ENCODE measurements at regions not wholly inside any gene's neighbourhood (a gene's known extent, or its start where the extent isn't known, plus 50 kb on each side); places are given as distances from the start of the nearest gene placed in this dataset.
"Not testable (repeated sequence)": the region's sequence is repeated elsewhere in the genome, so short reads cannot be mapped to it uniquely, and the experiment has no call there.

DNA sequence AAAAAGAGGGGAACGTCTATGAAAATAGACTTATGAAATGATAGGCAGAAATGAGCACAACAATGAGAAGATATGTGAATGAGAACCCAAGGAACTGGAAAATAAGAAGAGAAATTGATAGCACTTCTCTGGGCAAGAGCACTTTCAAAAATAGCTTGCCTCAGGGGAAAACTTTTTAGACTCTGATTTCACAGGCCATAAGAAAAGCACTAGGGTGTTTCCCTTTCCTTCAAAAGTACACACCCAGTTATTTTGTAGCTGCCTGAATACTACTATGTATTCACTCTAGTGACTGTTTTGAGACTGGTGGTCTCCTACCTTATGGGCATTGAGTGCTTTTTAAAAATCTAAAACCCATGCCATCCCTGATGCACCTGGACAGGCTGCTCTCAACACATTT, 172.3 kb upstream of the SOX6 start:
- no peak for DNase-seq (ENCODE audit: low read depth)

DNA sequence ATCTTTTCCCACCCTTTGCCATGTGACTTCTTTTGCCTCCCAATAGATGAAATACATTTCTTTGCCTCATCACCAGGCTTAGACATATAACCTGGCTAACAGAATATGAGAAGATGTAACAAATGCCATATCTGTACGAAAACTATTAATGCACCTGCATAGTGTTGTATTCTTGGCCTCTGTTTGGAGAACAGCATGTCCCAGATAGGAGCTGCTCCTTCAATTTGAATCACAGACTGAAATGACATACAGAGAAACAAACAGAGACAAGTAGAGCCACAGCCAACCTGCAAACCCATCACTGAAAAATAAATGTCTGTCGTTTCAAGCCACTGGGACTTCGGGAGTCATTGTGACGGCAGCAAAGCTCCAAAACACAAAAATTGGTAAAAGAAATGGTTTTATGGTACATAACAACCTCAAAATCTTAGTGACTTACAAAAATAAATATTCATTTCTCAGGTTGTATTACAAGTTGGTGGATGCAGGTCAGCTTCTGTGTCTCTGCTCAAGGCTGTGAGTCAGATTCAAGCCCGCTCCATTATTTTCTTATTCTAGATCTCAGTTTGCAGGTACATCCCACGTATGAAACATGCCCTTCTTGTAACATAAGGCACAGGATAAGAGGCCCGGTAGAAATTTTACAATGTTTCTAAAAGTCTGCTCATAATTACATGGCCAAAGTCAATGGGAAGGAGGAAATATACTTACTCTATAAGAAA, 171.3 kb upstream of the SOX6 start:
- no peak for DNase-seq (ENCODE audit: low read depth)

DNA sequence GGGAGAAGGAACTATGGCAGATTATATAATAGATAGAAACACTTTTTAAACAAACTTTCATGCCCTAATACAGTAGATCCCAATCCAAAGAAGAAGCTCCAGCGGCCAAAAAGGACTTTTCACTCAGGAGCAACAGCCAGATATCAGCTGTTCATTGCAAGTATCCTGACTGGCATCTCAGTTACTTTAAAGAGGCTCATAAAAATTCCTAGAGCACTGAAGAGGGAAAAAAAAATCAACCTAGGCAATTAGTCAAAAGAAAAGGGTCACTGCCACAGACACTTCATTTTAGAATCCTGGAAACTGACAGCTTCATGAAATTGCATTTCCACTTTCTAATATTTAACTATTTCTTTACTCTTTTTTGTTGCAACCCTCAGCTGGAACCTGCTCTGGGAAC, 170.6 kb upstream of the SOX6 start:
- no peak for DNase-seq (ENCODE audit: low read depth)

DNA sequence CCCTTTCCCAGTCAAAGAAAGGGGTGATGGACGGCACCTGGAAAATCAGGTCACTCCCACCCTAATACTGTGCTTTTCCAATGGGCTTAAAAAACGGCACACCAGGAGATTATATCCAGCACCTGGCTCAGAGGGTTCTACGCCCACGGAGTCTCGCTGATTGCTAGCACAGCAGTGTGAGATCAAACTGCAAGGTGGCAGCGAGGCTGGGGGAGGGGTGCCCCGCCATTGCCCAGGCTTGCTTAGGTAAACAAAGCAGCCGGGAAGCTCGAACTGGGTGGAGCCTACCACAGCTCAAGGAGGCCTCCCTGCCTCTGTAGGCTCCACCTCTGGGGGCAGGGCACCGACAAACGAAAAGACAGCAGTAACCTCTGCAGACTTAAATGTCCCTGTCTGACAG, 164.4 kb upstream of the SOX6 start:
- DNase-seq (ENCODE audit: low read depth) = not testable (repeated sequence)

DNA sequence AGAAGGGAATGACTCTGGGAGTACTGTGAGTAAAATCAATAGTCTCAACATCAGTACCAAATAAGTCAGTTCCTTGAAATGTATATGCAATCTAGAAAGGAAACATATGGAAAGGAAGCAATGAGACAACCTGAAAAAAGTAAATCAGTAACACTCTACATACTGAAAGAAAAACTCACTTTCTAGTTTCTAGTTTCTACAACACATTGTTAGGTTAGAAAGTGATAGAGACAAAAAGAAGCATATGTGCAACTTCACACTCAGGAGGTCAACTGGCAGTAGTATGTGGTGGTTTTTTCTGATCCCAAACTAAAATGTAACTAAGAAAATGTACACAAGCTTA, 156.5 kb upstream of the SOX6 start:
- no peak for DNase-seq (ENCODE audit: low read depth)

DNA sequence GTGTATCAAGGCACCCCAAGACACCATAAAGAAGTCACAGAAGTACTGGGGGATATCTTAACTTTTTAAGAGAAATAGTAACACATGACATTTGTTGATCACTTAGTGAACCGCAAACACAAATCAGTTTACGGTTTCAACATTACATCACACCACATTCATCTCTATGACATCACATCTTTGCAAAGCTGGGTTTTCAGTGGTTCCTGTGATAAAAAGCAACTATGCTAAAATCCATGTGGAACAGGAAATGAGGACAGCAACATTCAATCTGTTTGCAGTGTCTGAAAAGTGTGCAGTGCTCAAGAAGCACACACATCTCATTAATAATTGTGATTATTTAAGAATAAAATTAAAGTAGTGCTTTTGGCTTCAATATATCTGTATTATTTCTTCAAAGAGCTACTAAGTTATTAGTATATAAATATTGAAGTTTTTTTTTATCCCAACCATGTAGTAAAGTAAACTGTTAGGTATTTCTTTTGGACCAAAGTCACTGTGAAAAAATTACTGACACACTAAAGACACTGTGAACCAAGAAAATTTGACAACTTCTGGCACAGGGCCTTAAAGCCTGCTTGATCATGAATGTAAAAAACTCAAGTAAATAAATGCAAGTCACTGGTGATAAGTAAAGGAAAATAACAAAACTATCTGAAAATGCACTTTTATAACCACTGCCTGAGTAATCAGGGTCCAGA, 156.0 kb upstream of the SOX6 start:
- DNase-seq (ENCODE audit: low read depth) = no peak

DNA sequence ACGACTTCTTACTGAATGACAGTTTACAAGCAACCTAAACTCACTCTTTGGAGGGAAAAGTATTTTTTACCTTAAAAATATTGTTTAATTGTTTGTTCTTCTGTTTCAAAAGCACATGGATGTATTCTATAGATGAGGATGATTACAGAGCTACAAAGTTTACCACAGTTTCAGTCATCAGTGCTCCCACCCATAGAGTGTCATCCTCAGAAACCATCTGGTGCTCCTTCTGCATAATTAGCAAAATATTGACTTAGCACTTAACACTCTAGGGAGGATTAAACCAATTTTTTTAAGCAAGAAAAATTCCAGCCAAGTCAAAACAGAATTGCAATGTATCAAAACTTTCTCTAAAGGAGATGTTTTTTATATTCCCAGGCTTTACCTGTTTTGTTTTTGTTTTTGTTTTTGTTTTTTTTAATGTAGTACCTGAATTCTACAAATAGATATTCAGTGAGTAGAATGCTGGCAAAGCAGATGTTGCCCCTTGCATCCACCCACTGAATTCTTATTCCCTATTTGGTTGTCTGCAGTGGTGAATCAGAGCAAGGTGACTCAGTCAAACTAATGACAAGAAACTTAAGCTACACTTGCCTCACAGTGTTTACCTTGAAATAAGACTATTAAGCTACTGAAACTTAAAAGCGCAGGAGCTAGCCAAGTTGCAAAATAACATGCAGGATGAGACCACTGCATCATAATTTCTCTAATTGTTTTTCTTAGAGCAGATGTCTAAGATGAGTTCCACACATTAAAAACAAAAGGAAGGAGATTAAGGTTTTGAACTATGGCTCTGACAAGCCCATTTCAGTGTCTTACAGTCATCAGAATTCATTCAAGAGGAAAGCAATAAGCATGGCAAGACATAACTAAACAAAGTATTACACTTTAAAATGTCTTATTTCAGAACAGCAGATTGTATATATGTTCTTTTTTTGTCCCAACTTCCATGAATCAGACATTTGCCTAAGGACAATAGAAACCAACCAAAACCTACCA, 155.1 kb upstream of the SOX6 start:
- DNase-seq (ENCODE audit: low read depth) = no peak

DNA sequence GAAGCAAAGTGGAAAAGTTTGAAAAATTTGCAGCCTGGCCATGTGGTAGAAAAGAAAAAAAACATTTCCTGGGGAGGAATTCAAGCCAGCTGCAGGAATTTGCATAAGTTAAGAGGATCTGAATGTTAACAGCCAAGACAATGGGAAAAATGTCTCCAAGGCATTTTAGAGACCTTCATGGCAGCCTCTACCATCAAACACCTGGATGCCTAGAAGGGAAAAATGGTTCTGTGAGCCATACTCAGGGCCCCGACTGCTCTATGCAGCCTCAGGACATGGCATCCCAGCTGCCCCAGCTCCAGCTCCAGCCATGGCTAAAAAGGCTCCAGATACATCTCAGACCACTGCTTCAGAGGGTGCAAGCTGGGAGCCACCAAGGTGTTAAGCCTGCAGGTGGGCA, 149.1 kb upstream of the SOX6 start:
- no peak for DNase-seq (ENCODE audit: low read depth)

DNA sequence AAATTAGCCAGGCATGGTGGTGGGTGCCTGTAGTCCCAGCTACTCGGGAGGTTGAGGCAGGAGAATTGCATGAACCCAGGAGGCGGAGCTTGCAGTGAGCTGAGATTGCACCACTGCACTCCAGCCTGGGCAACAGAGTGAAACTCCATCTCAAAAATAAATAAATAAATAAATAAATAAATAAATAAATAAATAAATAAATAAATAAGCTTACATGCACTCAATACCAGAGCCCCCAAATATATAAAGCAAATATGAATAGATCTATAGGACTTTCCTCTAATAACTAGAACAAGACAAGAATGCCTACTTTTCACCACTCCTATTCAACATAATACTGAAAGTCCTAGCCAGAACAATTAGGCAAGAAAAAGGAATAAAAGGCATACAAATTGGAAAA, 147.5 kb upstream of the SOX6 start:
- not testable (repeated sequence) for DNase-seq (ENCODE audit: low read depth)

DNA sequence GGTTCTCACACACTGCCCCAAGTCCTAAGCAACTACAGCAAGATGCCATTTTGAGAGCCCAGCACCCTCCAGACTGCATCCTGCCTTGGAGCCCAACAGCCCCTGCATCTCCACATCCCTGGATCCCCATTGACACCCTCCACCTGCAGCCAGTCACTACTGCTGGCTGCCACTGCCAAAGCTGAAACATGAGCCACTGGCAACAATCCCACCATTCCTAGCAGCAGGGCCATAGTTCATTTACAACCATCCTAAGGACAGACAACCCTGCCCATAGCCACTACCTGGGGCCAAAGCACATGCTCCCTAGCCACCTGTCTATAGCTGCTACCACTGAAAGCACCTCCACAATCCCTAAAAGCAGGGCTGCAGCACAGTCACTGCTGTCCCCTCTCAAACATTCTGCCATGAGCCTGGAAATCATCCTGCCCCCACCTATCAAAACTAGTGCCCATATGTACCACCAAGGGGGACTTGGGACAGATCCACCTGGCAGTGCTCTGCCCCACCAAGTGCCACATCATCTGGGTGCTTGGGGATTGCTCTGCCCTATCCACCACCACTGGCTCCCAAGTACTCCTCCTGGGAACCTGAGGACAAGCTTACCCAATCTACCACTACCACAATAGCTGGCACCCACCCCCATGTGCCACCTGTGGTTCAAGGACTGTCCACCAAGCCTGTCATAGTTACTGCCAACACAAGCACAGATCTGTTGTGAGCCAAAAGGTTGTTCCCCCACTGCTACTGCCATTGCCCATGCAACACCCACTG, 138.8 kb upstream of the SOX6 start:
- DNase-seq (ENCODE audit: low read depth) = no peak

DNA sequence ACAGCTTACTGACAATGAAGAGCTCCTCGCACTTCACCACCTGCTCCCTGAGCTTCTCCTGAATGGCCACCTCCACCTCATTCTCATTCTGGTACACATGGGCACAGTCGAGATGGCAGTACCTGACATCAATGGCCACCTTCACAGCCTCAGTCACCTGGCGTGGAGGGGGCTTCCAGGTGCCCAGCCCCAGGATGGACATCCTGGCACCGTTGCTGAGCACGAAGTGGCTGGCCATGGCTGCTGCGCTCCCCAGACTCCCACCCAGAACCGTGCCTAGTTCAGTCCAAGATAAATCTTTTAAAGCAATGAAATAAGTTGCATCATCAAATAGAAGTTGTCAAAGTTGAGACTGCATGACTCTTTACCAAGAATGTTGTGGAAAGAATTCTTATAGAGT, 128.1 kb upstream of the SOX6 start:
- DNase-seq (ENCODE audit: low read depth) = no peak

DNA sequence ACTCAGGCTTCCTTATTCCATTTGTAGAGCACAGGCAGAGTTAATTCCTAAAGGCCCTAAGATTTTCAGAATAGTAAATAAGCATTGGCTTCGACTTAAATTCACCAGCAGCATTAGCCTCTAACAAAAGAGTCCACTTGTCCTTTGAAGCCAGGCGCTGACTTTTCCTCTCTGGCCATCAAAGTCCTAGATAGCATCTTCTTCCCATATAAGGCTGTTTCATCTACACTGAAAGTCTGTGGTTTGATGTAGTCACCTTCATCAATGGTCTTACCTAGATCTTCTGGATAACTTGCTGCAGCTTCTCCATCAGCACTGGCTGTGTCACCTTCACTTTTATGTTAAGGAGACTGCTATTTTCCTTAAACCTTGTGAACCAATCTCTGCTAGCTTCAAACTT, 118.3 kb upstream of the SOX6 start:
- no peak for DNase-seq (ENCODE audit: low read depth)

DNA sequence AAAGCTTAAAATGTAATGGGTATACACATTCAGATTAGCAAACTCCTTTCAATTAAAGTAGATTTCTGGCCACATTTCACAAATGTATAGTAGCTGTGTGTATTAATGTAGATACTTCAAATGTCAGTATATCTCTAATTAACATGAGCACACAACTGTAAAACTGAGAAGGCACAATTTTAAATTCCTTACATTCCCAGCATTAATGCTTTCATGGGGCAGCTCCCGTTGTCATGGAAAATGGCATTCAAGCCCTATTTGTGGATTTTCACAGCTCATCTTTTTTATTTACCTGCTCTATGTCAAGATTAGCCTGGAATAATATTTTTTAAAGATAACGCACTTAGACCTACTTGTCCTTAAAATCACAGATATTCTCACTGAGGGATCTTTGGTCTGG, 113.6 kb upstream of the SOX6 start:
- no peak for DNase-seq (ENCODE audit: low read depth)

DNA sequence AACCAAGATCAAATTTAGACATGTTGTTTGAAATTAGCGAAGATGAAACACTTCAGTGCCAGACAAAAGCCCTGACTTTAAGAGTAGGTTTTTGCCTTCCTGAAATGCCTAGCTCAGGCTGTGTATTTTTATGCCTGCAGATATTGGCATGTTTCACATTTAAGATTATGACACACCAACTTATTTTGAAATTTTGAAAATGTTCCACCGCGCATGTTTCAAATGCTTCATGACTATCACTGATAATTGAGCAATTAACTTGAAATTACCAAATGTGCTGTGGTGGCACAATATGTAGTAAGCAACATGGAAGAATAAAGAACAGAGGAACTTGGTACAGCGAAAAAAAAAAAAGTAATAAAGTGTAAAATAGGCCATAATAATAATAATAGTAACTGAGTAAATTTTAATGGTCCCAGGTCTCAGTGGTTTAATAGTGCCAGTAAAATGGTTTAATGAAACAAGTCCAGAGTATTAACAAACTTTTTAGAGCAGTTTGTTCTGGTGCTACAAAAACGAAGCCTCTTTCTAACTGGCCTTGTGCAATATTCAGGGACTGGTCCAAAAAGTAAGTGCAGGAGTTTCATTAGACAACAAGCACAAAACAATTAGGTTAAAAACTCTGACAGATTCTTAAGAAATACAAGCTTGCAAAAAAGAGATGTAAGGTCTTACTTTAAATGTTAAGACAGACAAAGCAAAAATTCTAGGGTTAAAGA, 112.5 kb upstream of the SOX6 start:
- no peak for DNase-seq (ENCODE audit: low read depth)

DNA sequence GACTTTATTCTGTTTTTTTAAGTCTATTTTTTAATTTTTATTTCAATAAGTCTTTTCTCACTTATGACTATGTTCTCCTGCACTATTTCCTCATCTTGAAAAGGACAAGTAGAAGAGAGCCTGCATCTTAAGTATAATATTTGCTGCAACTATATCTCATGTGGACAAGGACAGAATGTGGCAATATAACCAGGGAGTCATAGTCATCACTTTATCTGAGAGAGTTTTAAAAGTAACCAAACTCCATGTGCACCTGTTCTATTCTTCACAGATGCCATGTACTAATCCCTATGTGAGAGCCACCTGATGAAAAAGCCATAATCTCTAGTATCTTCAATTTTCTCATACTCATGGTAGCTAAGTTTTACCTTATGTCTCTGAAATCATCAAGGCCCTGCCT, 104.2 kb upstream of the SOX6 start:
- DNase-seq (ENCODE audit: low read depth) = no peak

DNA sequence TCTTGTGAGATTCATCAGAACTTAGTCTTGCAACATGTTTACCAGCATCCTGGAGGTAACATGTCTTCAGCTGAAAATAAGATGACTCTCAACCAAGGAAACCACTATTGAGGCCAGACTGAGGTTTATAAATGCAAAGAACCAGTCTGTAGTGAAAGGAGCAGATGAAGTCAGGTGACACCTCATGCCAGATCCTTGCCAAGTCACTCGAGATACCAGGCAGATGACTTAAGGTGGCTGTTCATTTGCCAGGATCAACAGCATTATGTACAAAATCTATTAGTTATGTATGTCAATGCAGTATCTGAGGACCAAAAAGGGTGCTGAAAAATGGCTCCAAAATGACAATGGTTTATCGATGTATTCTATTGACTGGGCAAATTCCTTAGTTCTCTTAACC, 100.0 kb upstream of the SOX6 start:
- no peak for DNase-seq (ENCODE audit: low read depth)

DNA sequence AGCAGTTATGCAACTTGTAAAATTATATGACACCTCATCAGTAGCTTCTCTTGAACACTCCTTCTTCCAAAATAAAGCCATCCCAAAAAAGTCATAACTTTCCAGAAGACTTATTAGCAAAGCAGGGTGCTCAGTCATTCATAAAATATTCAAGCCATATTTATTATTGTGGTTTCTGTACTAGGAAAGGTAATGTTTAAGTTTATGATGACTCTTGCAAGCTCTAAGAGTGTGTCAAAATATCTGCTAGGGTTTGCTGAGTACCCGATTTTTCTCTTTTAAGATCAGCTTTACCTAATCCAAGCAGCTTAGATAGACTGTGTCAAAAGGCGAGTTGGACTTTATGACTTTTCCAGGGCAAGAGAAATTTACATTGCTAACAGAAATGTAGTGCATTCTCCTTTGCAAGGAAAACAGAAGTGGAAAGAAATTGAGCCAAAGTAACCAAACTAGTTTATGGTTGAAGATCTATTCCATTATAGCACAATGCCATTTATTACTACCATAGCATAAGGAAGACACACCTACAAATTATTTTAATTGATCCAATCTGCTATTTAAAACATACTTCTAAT, 98.0 kb upstream of the SOX6 start:
- DNase-seq (ENCODE audit: low read depth) = no peak

DNA sequence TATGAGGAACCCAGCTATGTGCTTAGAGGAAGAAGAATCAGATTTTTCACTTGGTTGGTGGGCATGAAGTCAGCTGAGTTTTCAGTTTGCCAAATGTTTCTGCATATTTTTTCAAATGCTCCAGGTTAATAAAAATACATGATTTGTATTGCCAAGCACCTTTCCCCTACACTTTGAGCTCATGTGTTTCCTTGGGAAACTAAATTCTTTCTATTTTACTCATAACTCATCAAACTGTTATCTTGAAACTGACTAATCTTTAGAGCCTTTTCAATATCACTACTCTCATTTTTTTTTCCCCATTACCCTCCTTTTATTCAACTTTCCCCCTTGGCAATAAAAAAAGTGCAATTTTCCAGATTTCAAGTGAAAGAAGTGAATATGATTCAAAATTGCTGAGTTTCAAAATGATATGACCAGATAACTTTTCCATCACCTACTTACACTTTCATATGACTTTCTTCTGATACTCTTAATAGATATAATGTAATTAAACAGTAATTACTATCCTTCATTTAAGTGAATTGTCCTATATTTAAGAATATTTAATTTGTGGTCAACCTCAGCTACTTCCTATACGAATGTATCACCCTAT, 91.9 kb upstream of the SOX6 start:
- DNase-seq (ENCODE audit: low read depth) = no peak

DNA sequence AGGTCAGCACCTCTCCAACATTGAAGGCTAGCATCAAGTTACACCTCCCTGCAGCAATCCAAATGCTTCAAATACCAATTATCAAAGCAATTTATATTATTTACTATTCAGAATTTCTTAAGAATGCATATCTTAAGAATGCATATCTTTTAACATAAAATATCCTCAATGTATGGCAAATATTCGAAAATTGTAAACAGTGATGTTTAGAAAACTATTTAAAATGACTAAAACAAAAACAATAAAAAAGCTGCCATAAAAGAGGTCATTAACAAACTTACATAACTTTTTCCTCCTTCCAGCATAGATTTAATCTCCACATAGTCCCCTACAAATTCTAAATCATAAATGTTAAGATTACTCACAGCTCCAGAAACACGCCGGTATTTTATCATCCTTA, 85.1 kb upstream of the SOX6 start:
- no peak for DNase-seq (ENCODE audit: low read depth)

DNA sequence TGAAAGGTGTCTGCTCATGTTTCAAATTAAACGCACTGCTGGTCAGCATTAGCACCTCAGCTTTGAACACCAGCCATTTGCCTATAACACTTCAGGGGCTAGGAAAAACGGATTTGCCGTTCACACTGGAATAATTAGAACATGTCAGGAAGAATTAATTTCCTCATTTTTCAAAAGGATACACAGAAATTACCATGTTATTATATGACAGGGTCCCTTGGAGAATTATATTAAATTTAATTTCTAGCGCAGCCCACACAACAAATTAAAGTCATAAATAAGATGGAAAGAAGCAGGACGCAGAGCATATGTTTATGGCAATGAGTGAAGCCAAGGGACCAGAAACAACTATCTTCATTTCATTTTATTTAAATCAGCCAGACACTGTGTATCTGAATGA, 83.8 kb upstream of the SOX6 start:
- no peak for DNase-seq (ENCODE audit: low read depth)

DNA sequence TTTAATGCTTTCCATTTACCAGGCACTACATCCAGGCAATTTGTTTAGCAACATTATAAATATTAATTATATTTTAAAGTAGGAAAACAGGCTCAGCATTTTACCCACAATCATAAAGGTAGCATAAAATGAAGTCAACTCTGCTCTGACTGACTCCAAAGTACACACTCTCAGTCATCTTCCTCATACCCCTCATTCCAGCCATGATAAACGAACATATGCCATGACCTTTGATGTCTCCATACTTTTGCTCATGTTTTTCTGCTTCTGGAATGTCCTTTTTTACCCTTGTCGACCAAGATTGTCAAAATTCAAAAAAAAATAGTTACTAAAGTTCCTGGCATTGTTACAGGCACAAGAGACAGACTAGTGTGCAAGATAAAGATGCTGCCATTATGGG, 77.7 kb upstream of the SOX6 start:
- no peak for DNase-seq (ENCODE audit: low read depth)

All from stimulated activated CD8-positive, alpha-beta memory T cell treated with anti-CD3 and anti-CD28 coated beads, Interleukin-4, amount 100 ng/mL, for 24 hours (primary cell).